HFF-Myc (cell line): ENCODE measurements at regions not wholly inside any gene's neighbourhood (a gene's known extent, or its start where the extent isn't known, plus 50 kb on each side); places are given as distances from the start of the nearest gene placed in this dataset.

Experiments
- DNase-seq: peaks from one replicate; pipeline ENCODE4 v3.0.0-alpha.2; 2011; ENCODE audit warnings: low read depth; ENCODE audit errors: extremely low read depth
- H3K4me3 ChIP-seq: replicated peaks from 2 replicates; pipeline ENCODE4 v1.5.1; 2011; ENCODE audit warnings: low read depth, mild to moderate bottlenecking, control low read depth, low read length
- CTCF ChIP-seq: IDR thresholded peaks from 2 replicates; pipeline ENCODE4 v1.5.1; 2012; ENCODE audit warnings: mild to moderate bottlenecking, low read depth, low read length, control low read depth; ENCODE audit errors: missing control alignments

GRCh38 chr5:139740992-139741672, 54.5 kb upstream of the PSD2 start:
- TF ChIP-seq CTCF, result no peak
- H3K4me3 ChIP-seq, result no peak overlapping the region
- no peak for DNase-seq

DNA sequence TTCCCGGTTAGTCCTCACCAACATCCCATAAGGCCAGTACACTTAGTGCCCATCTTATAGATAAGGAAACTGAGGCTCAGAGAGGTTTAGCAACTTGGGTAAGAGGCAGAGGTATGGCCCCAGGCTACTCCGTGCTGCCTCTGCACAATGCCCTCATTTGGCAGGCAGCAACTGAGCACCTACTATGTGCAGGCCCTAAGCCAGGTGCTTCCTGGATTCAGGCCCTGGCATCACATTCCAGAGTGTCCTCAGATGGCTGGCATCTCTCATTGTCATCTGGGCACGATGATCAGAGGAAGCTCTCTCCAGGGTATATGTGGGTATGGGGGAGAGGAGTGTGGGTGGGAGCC, 53.8 kb upstream of the PSD2 start:
- no peak for TF ChIP-seq CTCF
- no peak for DNase-seq
- no peak overlapping the region for H3K4me3 ChIP-seq

DNA sequence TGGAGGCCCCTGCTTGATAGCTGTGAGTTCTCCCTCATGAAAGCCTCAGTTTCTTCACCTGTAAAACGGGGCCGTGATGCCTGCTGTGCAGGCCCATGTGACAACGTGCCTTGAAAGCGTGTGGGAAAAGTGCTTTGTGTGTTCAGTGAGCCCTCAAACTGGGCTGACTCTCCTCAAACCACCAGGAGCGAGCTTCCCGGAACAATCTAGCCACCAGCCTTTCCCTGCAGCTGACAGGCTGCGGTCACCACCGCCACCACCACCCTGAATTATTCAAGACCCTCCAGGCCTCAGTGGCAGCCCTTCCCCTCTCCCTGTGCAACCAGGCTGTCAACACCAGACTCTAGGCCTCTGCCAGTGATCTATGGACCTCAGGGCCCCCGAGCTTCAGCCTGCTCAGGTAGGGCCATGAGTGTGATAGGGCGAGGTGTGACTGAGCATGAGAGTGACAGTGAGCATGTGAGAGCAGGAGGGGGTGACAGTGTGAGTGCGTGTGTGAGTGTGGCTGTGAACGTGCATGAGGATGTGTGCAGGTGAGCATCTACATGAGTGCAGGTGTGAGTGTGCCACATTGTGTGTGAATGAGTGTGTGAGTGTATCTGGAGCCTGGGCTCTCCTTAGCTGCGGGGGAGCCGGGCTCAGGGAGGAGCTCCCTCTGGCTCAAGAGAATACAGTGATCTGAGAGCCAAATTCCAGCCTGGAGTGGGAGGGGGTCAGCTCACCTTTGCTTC, 53.3 kb upstream of the PSD2 start:
- no peak for TF ChIP-seq CTCF
- DNase-seq, result no peak
- H3K4me3 ChIP-seq, result no peak overlapping the region

- no peak overlapping the region for H3K4me3 ChIP-seq
- DNase-seq, result no peak
- no peak for TF ChIP-seq CTCF
Measured at GRCh38 chr5:139743001-139743771, 52.4 kb upstream of the PSD2 start.

DNA sequence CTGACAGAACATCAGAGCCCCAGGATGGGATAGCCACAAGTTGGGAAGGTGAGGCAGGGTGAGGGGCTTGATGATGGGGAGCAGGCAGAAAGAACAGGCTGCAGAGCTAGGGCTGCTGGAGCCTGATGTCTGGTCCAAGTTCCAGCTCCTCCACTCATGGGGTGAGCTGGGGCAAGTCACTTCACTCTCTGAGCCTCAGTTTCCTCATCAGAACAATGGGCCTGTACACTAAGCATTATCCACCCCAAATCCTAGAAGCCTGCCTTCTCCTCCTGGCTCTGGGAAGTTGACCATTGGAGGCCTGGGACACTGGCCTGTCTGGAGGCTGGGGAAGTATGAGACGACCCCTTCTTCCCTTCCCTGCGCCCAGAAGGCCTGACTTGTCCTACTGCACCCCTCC, 51.8 kb upstream of the PSD2 start:
- DNase-seq, result no peak
- H3K4me3 ChIP-seq, result no peak overlapping the region
- no peak for TF ChIP-seq CTCF

DNA sequence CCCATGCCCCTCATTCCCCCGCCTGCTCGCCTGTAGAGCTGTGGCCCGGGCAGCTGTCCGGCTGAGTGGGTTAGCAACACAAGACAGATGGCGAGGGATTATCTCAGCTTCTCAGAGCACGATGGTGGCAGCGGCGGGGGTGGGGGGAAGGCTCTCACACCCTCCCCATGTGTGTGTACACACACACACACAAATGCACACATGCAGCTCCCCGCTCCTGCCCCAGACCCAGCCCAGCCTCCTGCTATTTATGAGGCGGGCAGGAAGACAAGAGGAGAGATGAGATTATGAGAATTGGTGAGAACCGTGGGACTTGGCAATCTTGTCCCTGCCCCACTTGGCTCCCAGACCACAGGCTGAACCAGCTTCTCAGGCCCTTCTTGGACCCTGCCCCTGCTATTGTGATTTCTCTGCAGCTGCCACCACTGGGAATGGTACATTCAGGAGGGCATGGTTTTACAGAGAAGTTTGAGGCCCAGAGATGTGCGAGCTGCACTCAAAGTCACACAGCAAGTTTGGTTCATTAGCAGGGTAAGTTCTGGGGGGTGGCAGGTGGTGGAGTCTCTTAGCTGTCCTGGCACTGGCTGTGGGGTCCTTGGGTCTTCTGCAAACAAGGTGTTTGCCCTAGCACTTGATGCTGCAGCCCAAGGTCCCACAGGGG, 51.0 kb upstream of the PSD2 start:
- H3K4me3 ChIP-seq, result no peak overlapping the region
- DNase-seq, result no peak
- no peak for TF ChIP-seq CTCF
